ENCODE measurements at regions not wholly inside any gene's neighbourhood (a gene's known extent, or its start where the extent isn't known, plus 50 kb on each side); places are given as distances from the start of the nearest gene placed in this dataset.

DNA sequence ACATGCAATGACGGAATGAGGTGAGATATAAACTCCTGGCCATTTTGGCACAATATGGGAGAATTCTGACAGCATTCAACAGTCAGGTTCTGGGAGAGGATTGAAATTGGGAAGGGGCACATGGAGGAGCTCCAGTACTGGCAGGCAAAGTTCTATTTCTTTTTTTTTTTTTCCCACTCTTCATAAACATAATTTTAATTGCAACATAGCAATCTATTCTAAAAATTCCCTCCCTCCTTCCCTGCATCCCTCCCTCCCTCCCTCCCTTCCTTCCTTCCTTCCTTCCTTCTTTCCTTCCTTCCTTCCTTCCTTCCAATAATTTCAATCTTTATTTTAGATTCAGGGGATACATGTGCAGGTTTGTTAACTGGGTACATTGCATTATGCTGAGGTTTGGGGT is 93.2 kb downstream of the PTCSC3 start:
- no peak for DNase-seq

GRCh38 chr14:36078080-36078479 is 98.4 kb downstream of the PTCSC3 start:
- DNase-seq, result no peak

DNA sequence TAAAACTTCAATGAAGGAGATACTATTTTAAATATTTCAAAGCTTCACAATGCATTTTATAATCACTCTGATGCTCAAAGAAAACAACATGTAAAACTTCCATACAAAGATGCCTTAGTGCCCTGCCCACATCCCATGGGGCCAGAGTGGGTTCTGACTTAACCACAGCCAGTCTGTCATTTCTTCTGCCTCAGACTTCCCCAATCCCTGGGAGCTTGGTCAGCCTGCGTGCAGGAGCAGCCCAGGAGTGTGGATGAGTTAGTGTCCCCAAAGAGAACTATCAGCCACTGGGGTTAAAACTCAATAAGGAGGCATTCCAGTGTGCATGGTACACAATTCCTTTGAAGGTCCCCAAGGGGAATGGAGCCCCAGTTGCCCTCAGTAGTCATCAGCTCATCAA is 100.3 kb downstream of the PTCSC3 start:
- no peak for DNase-seq

- no peak for DNase-seq
Measured at GRCh38 chr14:36075203-36075602, 101.3 kb downstream of the PTCSC3 start.

DNA sequence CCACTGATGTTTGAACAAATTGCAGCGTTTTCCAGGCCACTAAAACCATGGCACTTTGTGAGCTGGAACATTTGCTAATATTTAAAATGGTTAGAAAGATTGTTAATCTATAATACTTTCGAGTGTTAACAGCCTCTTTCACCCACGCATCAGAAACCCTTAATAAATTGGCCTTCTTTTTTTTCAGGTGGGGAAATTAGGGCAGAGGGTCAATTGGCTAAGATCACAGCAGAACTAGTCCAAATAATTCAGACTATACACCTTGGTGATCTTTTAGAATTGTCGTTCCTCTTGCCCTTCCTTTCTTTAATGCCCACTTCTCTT is 105.8 kb downstream of the PTCSC3 start:
- DNase-seq, result no peak

GRCh38 chr14:36070031-36070719 is 106.3 kb downstream of the PTCSC3 start:
- DNase-seq, result peak; percentile 59

DNA sequence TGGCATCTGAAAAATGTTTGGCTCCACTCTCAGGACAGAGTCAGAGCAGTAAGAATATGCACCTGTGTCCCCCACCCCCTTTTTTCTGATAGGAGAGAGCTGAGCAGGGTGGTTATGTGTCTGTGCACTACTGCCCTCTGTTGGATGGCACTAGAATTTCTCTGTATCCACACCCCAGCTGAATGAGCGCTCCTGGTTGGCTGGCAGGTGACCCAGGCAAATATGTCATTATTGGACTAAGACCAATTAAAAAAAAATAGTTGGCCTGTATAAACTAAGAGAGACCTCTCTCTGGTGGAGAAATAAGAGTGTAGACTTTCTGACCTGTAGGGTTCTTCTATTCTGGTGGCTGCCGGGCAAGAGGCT is 107.0 kb downstream of the PTCSC3 start:
- DNase-seq, result peak; percentile 66

DNA sequence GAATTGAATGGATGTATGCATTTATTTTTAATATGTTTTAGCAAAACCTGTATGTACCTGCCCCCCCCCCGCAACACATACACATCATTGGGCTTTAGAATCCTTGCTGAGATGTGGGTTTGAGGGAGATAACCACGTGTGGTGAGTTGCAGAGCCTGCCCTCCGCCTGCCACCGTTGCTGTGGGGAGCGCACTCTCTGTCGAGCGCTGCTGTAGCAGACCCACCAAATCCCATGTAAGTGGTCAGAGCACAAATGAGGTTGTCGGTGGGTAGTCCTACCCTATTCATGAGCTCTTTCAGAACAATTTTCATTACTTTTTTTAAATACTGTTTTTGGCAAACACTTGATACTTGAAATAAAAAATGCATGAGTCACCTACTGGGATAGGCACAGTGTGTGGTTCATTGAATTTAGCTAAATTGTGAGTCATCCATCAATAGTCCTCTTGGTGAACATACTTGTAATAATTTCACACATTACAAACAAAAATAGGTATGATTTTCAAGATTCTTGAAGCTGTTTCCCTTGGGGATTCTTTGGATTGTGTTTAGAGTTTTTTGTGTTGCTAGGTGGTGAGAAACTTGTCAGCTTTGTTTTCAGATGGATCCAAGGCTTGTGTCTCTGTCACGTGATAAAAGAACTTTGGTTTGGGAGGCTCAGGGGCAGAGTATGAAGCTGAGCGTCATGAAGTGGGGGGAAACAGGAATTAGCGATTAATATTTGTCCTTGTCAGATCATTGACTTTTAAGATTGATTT is 107.6 kb downstream of the PTCSC3 start:
- DNase-seq, result no peak

GRCh38 chr14:36067428-36068187 is 108.9 kb downstream of the PTCSC3 start:
- no peak for DNase-seq

GRCh38 chr14:36066636-36067035 is 109.9 kb downstream of the PTCSC3 start:
- no peak for DNase-seq

- DNase-seq, result no peak
Measured at GRCh38 chr14:36065831-36066230, 110.7 kb downstream of the PTCSC3 start.

DNA sequence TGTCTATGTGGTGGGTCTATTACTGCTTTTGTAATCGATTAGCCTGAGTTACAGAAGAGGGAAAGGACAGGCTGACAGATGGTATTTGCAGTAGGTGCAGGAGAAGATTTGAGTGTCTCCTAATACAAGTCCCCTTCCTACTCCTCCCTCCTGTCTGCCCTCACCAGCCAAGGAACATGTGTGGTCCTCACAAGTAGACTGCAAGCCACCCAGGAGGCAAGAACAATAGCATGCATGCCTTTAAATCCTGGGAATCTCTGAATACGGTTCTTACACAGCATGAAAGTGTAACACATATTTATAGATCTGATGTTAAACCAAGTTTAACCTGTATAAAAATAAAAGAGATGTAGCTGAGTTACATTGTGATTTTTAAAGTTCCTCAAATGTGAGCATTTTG is 117.0 kb downstream of the PTCSC3 start:
- DNase-seq, result no peak

- DNase-seq, result no peak
Measured at GRCh38 chr14:36057452-36058116, 118.9 kb downstream of the PTCSC3 start.

GRCh38 chr14:36056845-36057244 is 119.7 kb downstream of the PTCSC3 start:
- DNase-seq, result no peak

DNA sequence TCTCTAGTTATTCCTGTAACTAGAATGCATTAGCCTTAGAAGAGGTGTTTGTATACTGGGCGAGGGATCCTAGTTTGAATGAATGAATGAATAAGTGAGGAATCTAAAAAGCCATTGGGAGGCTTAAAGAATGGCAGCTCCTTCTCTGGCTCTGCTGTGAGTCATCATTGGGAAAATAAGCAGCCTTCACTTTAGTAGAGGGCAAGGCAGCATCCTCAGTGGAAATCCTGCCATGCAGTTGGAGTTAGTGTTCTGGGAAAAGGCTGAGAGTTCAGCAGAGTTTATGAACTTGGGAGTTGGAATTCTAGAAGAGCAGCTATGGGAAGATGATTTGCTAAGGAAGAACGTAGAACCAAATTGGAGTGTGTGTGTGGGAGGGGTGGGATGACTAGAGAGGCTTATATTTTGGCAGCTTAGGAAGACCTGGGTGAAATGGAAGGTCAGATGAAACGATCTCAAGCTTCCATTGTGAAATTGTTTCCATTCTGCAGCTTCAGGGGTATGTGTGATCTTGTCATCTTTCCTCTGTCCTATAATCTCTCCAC is 120.8 kb downstream of the PTCSC3 start:
- DNase-seq, result no peak

- no peak for DNase-seq
Measured at GRCh38 chr14:36055052-36055378, 121.5 kb downstream of the PTCSC3 start.

DNA sequence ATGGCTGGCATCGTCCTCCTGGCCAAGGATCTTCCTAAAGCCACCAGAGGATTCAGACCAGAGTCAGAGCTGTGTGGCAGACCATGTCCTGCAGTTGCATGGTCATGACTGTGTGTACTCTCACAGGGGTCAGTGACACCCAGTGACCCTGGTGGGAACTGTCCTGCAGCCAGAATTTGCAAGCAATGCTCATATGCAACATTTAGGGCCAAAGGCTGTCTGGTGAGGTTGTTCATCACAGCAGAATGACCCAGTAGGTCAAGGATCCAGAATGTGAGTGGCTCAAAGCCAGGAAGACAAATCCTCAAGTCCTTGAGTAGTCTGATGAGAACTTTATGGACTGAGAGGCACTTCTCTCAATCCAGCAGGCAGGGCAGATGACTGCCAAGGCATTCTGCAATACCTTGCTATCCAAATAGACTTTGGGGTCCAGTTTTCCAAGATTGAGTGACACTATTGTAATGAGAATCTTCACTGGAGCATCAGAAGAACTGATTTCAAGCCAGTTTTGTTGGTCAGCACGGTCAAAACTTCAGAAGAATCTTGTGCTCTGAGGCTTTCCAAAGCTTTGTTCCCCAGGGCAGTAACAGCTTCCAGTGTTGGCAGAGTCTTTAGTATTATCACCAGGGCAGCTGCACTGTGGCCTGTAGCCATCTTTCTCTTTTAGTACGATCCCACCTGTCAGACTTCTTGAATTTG is 122.0 kb downstream of the PTCSC3 start:
- DNase-seq, result no peak

DNA sequence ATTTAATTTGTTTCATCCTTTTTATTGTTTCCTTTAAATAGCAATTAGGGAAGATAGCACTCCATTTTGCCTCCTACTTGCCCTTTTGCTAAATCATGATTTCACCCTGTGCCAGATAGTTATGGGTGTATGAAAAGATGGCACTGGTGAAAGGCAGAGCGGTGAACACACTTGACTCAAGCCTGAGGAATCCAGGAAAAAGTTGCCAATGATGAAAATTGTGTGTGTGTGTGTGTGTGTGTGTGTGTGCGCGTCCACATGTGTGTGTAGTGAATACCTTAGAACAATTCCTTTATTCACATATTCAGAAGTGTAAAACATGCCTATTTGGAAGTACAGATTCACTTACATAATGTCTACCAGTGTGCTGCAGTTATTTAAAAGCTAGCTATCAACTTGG is 123.8 kb downstream of the PTCSC3 start:
- DNase-seq, result no peak

GRCh38 chr14:36052063-36052462 is 124.5 kb downstream of the PTCSC3 start:
- DNase-seq, result no peak

- no peak for DNase-seq
Measured at GRCh38 chr14:36048667-36049066, 127.9 kb downstream of the PTCSC3 start.

- DNase-seq, result no peak
Measured at GRCh38 chr14:36047912-36048311, 128.6 kb downstream of the PTCSC3 start.

- DNase-seq, result no peak
Measured at GRCh38 chr14:36035675-36036074, 140.8 kb downstream of the PTCSC3 start.

DNA sequence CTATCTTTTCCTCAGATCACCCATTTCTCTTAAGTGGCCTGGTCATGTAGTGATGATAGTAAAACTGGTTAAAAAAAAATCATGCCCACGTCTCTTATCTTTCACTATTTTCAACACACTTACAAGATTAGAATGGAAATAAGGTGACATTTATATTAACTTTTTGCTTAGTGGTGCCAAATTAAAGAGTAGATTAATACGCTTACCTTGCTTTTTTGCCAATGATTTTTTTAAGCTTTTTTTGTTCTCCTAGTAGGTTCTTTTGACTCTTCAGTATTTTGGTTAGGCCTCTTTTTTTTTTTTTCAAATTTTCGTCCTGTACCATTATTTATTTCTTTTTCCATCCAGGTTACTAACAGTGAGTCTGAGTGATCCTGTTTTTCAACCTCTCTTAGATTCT is 147.9 kb downstream of the PTCSC3 start:
- no peak for DNase-seq
